CD1c-positive myeloid dendritic cell (primary cell): ENCODE measurements at regions not wholly inside any gene's neighbourhood (a gene's known extent, or its start where the extent isn't known, plus 50 kb on each side); places are given as distances from the start of the nearest gene placed in this dataset.

Experiments
- DNase-seq: peaks from one replicate; pipeline ENCODE4 v3.0.0-alpha.2; 2016; ENCODE audit errors: extremely low spot score

DNA sequence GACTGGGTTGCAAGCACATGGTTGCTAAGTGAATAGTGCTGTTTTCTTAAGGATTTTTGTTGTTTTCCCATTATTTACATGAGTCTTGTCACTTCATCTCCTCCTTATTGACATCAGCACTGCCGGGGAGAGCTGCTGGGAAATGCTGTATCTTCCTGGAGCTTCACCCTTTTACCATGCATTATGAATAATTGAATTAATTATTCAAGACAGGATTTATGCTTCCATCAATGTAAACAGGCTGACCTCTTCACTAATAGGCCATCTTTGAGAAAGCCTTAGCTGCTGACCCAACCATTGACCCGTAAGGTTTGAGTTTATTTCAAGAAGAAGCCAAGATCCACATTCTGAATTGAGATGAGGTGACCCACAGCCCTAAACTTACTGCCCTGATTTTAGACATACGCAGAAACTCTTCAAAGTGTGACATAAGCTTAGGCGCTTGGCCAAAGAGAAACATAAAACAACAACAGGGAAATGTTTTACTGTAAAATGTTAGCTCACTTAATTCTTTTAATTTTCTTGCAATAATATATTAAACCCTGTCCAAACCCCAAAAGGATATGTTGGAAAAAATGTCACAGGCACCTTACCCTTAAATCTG lies 365.5 kb upstream of the SYT4 start:
- no peak for DNase-seq

DNA sequence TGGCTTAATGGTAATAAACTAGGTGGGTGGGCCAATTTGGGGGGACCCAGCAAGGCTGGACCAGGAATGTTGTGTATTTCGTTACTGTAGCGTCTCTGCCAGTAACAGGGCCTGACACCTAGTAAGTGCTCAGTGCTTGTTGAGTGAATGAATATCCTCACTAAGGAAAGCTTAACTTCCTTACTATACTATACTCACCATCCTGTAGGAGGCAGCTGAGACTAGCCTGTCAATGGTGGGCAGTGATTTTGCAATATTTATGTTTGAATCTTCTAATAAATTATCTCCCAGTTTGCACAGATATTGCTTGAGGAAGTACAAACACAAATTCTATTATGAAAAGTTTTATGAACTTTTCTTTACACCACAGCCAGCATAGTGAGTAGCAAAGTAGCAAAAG lies 370.7 kb upstream of the SYT4 start:
- no peak for DNase-seq

DNA sequence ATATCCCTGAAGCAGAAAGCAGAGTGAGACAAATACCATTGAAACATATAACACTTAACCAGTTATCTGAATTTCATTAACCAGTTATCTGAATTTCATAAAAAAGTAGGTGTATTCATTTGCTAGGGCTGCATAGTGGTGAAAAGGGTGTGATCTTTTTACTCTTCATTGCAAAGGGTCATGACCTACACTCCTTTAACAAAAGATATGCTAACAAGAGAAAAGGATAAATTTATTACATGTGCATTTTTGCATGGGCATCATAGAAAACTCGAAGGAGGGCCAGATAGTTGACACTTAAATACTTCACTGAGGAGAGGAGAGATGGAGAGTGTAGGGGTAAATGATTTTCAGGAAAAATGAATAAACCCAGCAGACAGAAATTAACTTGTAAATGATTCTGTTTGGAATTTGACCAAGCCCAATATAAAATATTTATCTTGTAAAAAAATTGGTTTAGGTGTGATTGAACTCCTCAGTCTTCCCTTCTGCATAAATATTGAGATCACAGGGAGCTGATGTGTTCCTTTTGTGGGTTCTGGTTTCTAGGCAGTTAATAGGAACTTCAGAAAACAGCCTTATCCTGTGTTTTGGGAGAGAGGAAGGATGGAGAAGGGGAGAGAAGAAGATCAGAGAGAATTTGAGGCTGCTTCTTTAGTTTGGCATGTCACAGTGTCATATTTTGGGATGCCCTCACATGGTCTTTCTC lies 372.5 kb upstream of the SYT4 start:
- DNase-seq, result no peak

DNA sequence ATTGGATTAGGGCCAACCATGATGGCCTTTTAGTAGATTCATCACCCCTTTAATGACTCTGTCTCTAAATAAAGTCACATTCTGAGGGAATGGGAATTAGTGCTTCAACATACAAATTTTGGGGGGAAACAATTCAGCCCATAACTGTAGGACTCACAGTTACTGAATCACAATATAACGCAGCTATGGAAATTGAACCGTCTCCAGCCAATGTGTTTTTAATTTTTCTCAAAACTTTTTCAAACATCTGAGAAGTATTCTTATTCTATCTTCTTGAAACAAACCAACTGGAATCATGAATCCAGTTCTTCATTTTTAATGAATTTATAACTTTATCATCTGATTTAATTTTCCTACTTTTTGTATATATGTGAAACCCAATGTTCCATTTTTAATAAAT lies 373.1 kb upstream of the SYT4 start:
- DNase-seq, result no peak

DNA sequence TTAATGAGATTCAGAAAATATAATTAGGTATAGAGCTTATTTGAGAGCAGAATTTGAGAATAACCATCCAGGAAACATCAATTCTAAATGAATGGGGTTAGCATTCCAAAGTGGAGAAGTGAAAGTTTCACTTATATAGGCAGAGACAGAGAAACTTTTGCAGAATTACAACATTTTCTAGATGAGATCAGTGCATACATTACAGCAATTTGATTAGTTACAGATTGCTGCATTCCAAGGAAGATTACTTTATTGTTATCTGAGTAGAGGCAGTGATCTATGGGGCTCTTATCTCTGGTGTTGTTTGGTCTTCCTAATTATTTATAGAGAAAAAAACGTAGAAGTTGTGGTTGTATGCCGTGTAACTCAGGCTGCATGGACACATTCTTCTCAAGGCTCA lies 373.8 kb upstream of the SYT4 start:
- DNase-seq, result no peak

DNA sequence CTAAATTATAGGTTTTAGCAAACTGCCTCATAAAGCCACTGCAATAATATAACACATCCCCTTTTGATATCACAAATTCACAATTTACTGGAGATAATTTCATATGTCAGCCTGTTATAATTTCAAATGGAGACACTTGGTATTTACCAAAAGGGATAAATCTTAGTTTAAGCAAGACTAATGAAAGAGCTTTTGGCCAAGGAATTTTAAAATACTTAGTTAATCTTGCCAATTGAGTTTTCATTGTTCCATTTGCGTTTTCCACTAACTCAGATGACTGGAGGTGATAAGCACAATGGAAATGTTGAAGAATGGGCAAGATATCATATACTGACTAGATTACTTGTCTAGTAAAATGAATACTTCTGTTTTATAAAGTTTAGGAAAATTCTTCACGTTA lies 379.3 kb upstream of the SYT4 start:
- no peak for DNase-seq

GRCh38 chr18:43661570-43661969 lies 384.3 kb upstream of the SYT4 start:
- DNase-seq, result no peak

GRCh38 chr18:43662657-43663056 lies 385.4 kb upstream of the SYT4 start:
- no peak for DNase-seq

- no peak for DNase-seq
Measured at GRCh38 chr18:43663159-43663558, 385.9 kb upstream of the SYT4 start.

- no peak for DNase-seq
Measured at GRCh38 chr18:43664487-43665008, 387.3 kb upstream of the SYT4 start.

DNA sequence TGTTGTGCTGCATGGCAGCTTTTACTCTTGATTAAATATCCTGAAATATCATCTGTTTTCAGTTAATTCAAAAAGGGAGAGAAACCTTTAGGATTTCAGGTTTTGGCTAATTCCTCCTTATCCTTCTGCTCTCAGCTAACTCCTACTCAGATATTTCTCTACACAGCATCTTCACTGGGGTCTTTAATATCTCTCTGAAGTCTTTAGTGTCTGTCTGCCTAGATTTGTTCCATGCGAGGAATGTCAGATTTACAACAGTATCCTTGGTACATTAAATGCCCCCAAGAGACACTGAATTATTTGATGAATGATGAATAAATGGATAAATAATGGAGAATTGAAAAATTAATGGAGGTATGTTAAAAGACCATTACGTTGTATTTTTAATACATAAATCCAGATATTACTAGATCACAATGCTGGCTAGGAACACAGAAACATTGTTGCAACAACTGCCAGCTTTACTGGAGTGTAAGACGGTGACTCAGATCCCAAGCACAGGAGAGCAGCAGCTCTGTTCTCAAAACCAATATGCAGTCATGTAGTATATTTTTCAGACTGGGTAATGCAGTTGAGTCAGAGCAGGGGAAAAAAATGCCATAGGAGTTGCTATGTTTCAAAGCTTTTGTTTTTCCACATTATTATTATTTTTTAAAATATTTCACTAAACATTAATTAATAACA lies 388.0 kb upstream of the SYT4 start:
- DNase-seq, result no peak

DNA sequence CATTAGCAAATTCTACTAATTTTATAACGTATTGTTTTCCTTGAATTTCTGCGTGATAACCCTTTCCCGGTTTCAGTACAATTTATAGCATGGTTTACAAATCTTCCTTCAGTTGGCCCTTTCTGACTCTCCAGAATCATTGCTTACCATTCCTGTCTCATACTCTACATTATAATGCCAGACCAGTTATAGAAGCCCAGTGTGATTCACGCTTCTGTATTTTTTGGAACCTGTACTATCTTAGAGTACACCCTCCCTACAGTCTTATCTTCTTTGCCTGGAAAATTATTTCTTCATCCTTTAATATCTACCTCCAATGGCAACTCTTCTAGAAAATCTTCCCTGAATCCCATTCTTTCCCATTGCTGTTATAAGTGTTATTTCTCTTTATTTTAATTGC lies 391.6 kb upstream of the SYT4 start:
- no peak for DNase-seq

- DNase-seq, result no peak
Measured at GRCh38 chr18:43671431-43671830, 394.1 kb upstream of the SYT4 start.

- no peak for DNase-seq
Measured at GRCh38 chr18:43680096-43680495, 402.8 kb upstream of the SYT4 start.

DNA sequence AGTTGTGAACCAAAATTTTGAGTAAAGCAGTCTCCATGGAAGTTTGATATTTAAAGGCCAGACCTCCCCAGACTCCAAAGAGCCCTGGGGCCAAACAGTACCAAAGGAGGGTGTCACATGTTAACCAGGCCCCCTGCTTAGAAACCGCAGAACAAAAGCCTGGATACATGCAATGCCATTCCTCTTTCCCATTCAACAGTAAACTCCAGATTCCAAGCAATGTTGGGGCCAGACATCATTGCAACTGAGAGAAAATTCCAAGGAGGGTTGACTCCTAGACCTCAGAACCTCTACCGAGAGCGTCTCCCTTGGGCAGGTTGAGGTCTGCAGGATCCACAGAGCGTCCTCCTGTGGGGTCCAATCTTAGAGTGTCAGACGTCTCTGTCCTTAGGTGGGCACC lies 404.4 kb upstream of the SYT4 start:
- DNase-seq, result no peak

DNA sequence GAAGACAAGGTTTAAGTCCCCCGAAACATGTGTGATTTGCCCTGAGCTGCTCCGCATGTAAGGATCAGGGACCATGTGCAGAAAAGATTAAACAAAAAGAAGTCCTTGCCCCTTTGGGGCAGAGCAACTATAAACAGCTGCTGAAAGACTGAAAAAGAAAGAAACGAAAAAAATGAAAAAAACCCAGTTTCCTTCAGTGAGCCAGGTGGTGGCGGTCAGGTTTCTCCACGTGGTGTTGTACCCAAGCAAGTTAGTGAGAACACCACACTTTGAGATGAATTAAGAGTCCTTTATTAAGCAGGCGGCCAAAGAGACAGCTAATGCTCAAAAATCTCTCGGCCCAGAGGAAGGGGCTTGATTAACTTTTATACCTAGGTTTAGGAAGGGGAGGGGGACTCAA lies 404.9 kb upstream of the SYT4 start:
- DNase-seq, result no peak

DNA sequence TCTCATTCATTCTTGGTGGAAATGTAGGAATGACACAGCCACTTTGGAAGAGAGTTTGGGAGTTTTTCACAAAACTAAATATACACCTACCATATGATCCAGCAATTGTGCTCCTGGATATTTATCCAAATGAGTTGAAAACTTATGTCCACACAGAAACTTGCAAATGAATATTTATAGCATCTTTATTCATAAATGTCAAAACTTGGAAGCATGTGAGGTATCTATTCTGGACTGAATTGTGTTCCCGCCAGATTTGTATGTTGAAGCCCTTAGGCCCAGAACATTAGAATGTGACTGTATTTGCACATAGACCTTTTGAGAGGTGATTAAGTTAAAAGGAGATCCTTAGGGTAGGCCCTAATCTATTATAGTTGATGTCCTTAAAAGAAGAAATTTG lies 409.4 kb upstream of the SYT4 start:
- no peak for DNase-seq

DNA sequence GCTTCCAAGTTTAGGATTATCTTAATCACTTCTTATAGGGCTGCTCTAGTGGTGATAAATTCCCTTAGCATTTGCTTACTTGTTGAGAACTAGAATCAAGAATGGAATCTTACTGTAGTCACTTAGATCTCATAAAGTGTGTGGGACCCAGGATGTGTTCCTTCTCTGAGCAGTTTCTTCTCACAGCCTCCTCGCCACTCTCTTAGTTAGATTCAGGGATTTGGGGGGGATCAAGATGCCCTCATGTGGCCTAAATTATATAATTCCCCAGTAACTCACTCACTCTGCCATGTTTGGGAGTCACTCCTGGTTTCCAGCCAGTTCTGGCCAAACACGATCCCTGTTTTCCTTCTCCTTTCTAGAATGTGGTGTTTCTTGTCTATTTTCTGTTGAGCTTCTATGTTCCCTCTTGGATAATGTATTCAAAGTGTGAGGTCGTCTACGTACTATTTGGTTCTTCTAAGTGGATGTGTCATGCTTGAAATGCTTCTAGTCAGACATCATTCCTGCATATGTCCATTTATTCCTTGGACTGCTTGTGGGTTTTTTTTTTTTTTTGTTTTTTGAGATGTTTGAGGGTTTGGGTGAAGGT lies 414.9 kb upstream of the SYT4 start:
- no peak for DNase-seq

- no peak for DNase-seq
Measured at GRCh38 chr18:43702399-43702798, 425.1 kb upstream of the SYT4 start.

GRCh38 chr18:43703050-43703449 lies 425.8 kb upstream of the SYT4 start:
- DNase-seq, result no peak

- no peak for DNase-seq
Measured at GRCh38 chr18:43705850-43706249, 428.6 kb upstream of the SYT4 start.

DNA sequence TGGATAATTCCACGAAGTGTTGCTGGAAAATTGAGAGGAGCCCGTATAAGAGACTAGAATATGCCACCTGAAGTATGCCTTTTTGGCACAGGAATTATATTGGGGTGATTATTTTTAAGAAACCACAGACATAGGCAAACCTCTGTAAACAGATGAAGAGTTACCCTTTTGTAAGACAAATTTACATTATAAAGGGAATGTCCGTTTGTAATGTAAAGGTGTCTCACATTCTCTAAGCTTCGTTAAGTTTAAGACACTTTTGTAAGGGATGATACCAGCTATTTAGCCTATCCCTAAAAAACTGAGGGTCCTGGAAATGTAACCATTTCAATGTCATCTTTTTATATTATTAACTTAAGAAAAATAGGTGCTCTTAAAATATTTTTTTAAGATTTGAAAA lies 432.8 kb upstream of the SYT4 start:
- DNase-seq, result no peak
